K562 (cell line): ENCODE measurements at regions not wholly inside any gene's neighbourhood (a gene's known extent, or its start where the extent isn't known, plus 50 kb on each side); places are given as distances from the start of the nearest gene placed in this dataset.
"Not testable (repeated sequence)": the region's sequence is repeated elsewhere in the genome, so short reads cannot be mapped to it uniquely, and the experiment has no call there.

ENCODE experiments used
- BHLHE40 ChIP-seq: IDR thresholded peaks from 2 replicates; pipeline ENCODE4 v1.6.1; 2011; ENCODE audit warnings: low read length, improper control_type of control experiment
- CBX3 ChIP-seq, 2 experiments: IDR thresholded peaks; 1 replicate in 1 of 2; 2 replicates in 1 of 2; pipeline ENCODE4 v1.6.1; 2012; ENCODE audit warnings: inconsistent platforms in 2 of 2, low read length in 2 of 2, borderline replicate concordance in 1 of 2, control low read depth in 1 of 2
- CC2D1A ChIP-seq: fragments of 450-650 bp; IDR thresholded peaks from 2 replicates; pipeline ENCODE4 v1.6.1; 2017; ENCODE audit warnings: mild to moderate bottlenecking
- FIP1L1 ChIP-seq: fragments of 200-400 bp; formaldehyde crosslinking; IDR thresholded peaks from 2 replicates; pipeline ENCODE4 v1.6.1; 2018; ENCODE audit warnings: mild to moderate bottlenecking, low read depth, low read length; ENCODE audit not compliant: poor library complexity, severe bottlenecking
- JUND ChIP-seq, 2 experiments: IDR thresholded peaks; 2 replicates in 1 of 2; 3 replicates in 1 of 2; pipeline ENCODE4 v1.6.1; 2011; ENCODE audit warnings: borderline replicate concordance in 2 of 2, low read depth in 2 of 2, low read length in 2 of 2, improper control_type of control experiment in 1 of 2, missing biosample characterization in 1 of 2, missing genetic modification characterization in 1 of 2, missing genetic modification reagents in 1 of 2
- L3MBTL2 ChIP-seq: fragments of 450-650 bp; IDR thresholded peaks from 2 replicates; pipeline ENCODE4 v1.6.1; 2016; ENCODE audit warnings: mild to moderate bottlenecking, moderate library complexity
- POLR2A ChIP-seq: fragments of 450-650 bp; conservative IDR thresholded peaks from 2 replicates; pipeline ENCODE4 v1.6.1; 2016
- POLR2B ChIP-seq: fragments of 450-650 bp; IDR thresholded peaks from 2 replicates; pipeline ENCODE4 v1.6.1; 2018; ENCODE audit warnings: low read depth; ENCODE audit not compliant: partially characterized antibody
- POLR2G ChIP-seq: fragments of 200-400 bp; formaldehyde crosslinking; IDR thresholded peaks from 2 replicates; pipeline ENCODE4 v1.6.1; 2017; ENCODE audit warnings: low read depth, mild to moderate bottlenecking, antibody characterized with exemption, low read length, moderate library complexity
- SAFB ChIP-seq: fragments of 200-400 bp; formaldehyde crosslinking; IDR thresholded peaks from 2 replicates; pipeline ENCODE4 v1.6.1; 2017; ENCODE audit warnings: low read depth, low read length, borderline replicate concordance
- SPI1 ChIP-seq: IDR thresholded peaks from 2 replicates; pipeline ENCODE4 v1.6.1; 2011; ENCODE audit warnings: low read depth, low read length, control low read depth, borderline replicate concordance
- SRF ChIP-seq, 2 experiments: fragments of 250-450, 450-650 bp in 1 of 2; sonication (Bioruptor Pico) in 1 of 2; sonication (generic) in 1 of 2; formaldehyde crosslinking; IDR thresholded peaks; 2 replicates each; pipeline versions ENCODE4 v1.5.0 to v1.5.1; 2020 to 2022; ENCODE audit warnings: mild to moderate bottlenecking in 1 of 2, missing genetic modification reagents in 1 of 2
- TCF3 ChIP-seq: sonication (generic); formaldehyde crosslinking; IDR thresholded peaks from 2 replicates; pipeline ENCODE4 v1.4.0; 2020; ENCODE audit warnings: mild to moderate bottlenecking, missing genetic modification reagents
- TOE1 ChIP-seq, 2 experiments: fragments of 450-650 bp in 1 of 2; sonication (generic) in 1 of 2; formaldehyde crosslinking in 1 of 2; IDR thresholded peaks; 2 replicates each; pipeline versions ENCODE4 v1.7.1 to v1.8.0; 2016 to 2022; ENCODE audit warnings: borderline replicate concordance in 2 of 2, mild to moderate bottlenecking in 2 of 2, antibody characterized with exemption in 1 of 2, inconsistent platforms in 1 of 2, low read depth in 1 of 2, missing genetic modification reagents in 1 of 2, moderate library complexity in 1 of 2
- ZNF143 ChIP-seq: sonication (generic); formaldehyde crosslinking; IDR thresholded peaks from 2 replicates; pipeline ENCODE4 v1.9.0; 2022; ENCODE audit warnings: mild to moderate bottlenecking, missing genetic modification reagents
- TF ChIP-seq, protein P1 (sequence below): fragments of 450-650 bp; IDR thresholded peaks from 2 replicates; pipeline ENCODE4 v1.6.1; 2016; ENCODE audit warnings: mild to moderate bottlenecking, moderate library complexity

DNA sequence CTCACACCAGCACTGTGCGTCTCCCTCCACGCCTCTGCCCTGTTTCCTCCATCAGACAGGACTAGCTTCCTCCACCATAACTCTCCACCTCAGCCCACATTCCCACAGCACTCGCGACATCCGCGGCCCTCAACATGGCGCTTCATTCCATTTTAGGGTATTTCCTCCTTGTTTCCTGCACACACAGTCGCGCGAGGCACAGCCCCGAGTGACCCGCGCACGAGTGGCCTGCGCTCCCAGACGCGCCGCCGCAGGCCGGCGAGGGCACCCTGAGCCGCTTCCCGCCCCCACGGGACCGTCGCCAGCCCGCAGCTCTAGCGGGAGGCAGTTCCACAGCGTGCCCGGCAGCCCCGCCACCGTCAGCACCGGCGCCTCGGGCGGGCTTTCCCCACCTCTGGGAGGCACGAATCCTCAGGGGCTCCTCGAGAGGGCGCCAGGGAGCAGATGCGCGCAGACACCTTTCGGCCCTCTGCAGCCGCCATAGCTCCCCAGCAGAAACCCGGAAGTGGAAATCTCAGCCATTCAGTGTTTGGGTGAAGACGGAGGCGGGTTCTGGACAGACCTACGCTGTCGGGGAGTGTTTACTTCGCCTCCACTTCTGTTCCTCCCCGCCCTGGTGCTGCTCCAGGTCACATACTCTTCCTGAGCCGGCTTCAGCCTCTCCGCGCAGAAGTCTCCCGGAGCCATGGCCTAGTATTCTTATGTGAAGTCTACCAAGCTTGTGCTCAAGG, 136.6 kb downstream of the FOXD4L6 start (continued):
- peak in 1 of 2 experiments; percentile 72; a peak in 1 of 4 replicates for TF ChIP-seq SRF (CRISPR knock-in tag; IDR thresholded peaks at IDR 0.05)
- peak; percentile 85 for TF ChIP-seq TOE1 (IDR thresholded peaks at IDR 0.05; ENCODE audit: borderline replicate concordance)
- TF ChIP-seq TOE1 (CRISPR knock-in tag; IDR thresholded peaks at IDR 0.05; ENCODE audit: borderline replicate concordance, low read depth): not testable (repeated sequence)
- peak; percentile 48; the same call in 1 of the 2 replicates for TF ChIP-seq ZNF143
- TF ChIP-seq JUND (IDR thresholded peaks at IDR 0.05; ENCODE audit: borderline replicate concordance, low read depth, low read length): peak; percentile 64; the same call in 1 of the 2 replicates
- TF ChIP-seq JUND (tag; IDR thresholded peaks at IDR 0.05; ENCODE audit: borderline replicate concordance, low read depth, low read length): peak; percentile 24; the same call in 1 of the 3 replicates
- peak; percentile 80 for TF ChIP-seq POLR2A
- peak; percentile 59; the same call in 1 of the 2 replicates for TF ChIP-seq CC2D1A
- TF ChIP-seq, protein P1, sequence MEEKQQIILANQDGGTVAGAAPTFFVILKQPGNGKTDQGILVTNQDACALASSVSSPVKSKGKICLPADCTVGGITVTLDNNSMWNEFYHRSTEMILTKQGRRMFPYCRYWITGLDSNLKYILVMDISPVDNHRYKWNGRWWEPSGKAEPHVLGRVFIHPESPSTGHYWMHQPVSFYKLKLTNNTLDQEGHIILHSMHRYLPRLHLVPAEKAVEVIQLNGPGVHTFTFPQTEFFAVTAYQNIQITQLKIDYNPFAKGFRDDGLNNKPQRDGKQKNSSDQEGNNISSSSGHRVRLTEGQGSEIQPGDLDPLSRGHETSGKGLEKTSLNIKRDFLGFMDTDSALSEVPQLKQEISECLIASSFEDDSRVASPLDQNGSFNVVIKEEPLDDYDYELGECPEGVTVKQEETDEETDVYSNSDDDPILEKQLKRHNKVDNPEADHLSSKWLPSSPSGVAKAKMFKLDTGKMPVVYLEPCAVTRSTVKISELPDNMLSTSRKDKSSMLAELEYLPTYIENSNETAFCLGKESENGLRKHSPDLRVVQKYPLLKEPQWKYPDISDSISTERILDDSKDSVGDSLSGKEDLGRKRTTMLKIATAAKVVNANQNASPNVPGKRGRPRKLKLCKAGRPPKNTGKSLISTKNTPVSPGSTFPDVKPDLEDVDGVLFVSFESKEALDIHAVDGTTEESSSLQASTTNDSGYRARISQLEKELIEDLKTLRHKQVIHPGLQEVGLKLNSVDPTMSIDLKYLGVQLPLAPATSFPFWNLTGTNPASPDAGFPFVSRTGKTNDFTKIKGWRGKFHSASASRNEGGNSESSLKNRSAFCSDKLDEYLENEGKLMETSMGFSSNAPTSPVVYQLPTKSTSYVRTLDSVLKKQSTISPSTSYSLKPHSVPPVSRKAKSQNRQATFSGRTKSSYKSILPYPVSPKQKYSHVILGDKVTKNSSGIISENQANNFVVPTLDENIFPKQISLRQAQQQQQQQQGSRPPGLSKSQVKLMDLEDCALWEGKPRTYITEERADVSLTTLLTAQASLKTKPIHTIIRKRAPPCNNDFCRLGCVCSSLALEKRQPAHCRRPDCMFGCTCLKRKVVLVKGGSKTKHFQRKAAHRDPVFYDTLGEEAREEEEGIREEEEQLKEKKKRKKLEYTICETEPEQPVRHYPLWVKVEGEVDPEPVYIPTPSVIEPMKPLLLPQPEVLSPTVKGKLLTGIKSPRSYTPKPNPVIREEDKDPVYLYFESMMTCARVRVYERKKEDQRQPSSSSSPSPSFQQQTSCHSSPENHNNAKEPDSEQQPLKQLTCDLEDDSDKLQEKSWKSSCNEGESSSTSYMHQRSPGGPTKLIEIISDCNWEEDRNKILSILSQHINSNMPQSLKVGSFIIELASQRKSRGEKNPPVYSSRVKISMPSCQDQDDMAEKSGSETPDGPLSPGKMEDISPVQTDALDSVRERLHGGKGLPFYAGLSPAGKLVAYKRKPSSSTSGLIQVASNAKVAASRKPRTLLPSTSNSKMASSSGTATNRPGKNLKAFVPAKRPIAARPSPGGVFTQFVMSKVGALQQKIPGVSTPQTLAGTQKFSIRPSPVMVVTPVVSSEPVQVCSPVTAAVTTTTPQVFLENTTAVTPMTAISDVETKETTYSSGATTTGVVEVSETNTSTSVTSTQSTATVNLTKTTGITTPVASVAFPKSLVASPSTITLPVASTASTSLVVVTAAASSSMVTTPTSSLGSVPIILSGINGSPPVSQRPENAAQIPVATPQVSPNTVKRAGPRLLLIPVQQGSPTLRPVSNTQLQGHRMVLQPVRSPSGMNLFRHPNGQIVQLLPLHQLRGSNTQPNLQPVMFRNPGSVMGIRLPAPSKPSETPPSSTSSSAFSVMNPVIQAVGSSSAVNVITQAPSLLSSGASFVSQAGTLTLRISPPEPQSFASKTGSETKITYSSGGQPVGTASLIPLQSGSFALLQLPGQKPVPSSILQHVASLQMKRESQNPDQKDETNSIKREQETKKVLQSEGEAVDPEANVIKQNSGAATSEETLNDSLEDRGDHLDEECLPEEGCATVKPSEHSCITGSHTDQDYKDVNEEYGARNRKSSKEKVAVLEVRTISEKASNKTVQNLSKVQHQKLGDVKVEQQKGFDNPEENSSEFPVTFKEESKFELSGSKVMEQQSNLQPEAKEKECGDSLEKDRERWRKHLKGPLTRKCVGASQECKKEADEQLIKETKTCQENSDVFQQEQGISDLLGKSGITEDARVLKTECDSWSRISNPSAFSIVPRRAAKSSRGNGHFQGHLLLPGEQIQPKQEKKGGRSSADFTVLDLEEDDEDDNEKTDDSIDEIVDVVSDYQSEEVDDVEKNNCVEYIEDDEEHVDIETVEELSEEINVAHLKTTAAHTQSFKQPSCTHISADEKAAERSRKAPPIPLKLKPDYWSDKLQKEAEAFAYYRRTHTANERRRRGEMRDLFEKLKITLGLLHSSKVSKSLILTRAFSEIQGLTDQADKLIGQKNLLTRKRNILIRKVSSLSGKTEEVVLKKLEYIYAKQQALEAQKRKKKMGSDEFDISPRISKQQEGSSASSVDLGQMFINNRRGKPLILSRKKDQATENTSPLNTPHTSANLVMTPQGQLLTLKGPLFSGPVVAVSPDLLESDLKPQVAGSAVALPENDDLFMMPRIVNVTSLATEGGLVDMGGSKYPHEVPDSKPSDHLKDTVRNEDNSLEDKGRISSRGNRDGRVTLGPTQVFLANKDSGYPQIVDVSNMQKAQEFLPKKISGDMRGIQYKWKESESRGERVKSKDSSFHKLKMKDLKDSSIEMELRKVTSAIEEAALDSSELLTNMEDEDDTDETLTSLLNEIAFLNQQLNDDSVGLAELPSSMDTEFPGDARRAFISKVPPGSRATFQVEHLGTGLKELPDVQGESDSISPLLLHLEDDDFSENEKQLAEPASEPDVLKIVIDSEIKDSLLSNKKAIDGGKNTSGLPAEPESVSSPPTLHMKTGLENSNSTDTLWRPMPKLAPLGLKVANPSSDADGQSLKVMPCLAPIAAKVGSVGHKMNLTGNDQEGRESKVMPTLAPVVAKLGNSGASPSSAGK: peak; percentile 61
- TF ChIP-seq POLR2G: peak; percentile 95
- peak; percentile 76; the same call in 1 of the 2 replicates for TF ChIP-seq L3MBTL2
- TF ChIP-seq BHLHE40: peak; percentile 69
- peak; percentile 42 for TF ChIP-seq POLR2B
- TF ChIP-seq CBX3 (IDR thresholded peaks at IDR 0.05; ENCODE audit: borderline replicate concordance in 1 of 2, low read length in 2 of 2): 0 out of 3 replicates have a peak, but pooled peaks of 1 of the 2 experiments have one; percentile 33
- peak; percentile 35; the same call in 1 of the 2 replicates for TF ChIP-seq TCF3
- peak; percentile 93 for TF ChIP-seq SAFB
- TF ChIP-seq SPI1: peak; percentile 42; the same call in 1 of the 2 replicates
- TF ChIP-seq FIP1L1: peak; percentile 74
